ENCODE measurements at regions not wholly inside any gene's neighbourhood (a gene's known extent, or its start where the extent isn't known, plus 50 kb on each side); places are given as distances from the start of the nearest gene placed in this dataset.
A peak's percentile ranks its signal among the peaks of the same experiment; 100 is the strongest.

GRCh38 chr1:234668577-234668955, 58.6 kb upstream of the IRF2BP2 start:
- no peak for TF ChIP-seq POLR2A (IDR thresholded peaks at IDR 0.05)
- TF ChIP-seq POLR2AphosphoS5 (IDR thresholded peaks at IDR 0.05) = no peak
- no peak for TF ChIP-seq CTCF (IDR thresholded peaks at IDR 0.05)
- no peak for TF ChIP-seq EP300 (IDR thresholded peaks at IDR 0.05)
- intact Hi-C loops (cut with DNase I) = no loop called here
- H3K4me3 ChIP-seq = no peak overlapping the region
- H3K9me3 ChIP-seq = no peaks in the 10 kb centered on the region
- no peaks in the 10 kb centered on the region for H3K27me3 ChIP-seq
- H3K36me3 ChIP-seq = no peaks in the 10 kb centered on the region
- 93% methylated on average over 5 of the region's 5 CpGs for WGBS, 2 donors
- H3K27ac ChIP-seq = no peak overlapping the region
- no peak for DNase-seq
- no peaks in the 10 kb centered on the region for H3K4me1 ChIP-seq

- Histone ChIP-seq H3K9me3 (no peaks in the 10 kb centered on the region), H3K4me1 (no peaks in the 10 kb centered on the region), H3K36me3 (no peaks in the 10 kb centered on the region), H3K4me3 (no peak overlapping the region), H3K27ac (no peak overlapping the region), H3K27me3 (no peaks in the 10 kb centered on the region)
- DNase-seq = no peak
- intact Hi-C loops (cut with DNase I) = no loop called here
- 95 to 96% methylated on average over 2 of the region's 2 CpGs for WGBS, 2 donors
- TF ChIP-seq CTCF (IDR thresholded peaks at IDR 0.05) (no peak), POLR2AphosphoS5 (IDR thresholded peaks at IDR 0.05) (no peak), POLR2A (IDR thresholded peaks at IDR 0.05) (no peak), EP300 (IDR thresholded peaks at IDR 0.05) (no peak)
Observed at GRCh38 chr1:234667600-234668576, 57.9 kb upstream of the IRF2BP2 start.

- no peaks in the 10 kb centered on the region for H3K9me3 ChIP-seq
- intact Hi-C loops (cut with DNase I) = no loop called here
- H3K36me3 ChIP-seq = no peaks in the 10 kb centered on the region
- no peak for DNase-seq
- no peaks in the 10 kb centered on the region for H3K27me3 ChIP-seq
- H3K4me3 ChIP-seq = no peak overlapping the region
- H3K4me1 ChIP-seq = no peaks in the 10 kb centered on the region
- 69 to 70% methylated on average over 4 of the region's 4 CpGs for WGBS, 2 donors
- TF ChIP-seq POLR2A (IDR thresholded peaks at IDR 0.05) = no peak
- no peak for TF ChIP-seq EP300 (IDR thresholded peaks at IDR 0.05)
- TF ChIP-seq CTCF (IDR thresholded peaks at IDR 0.05) = no peak
- no peak for TF ChIP-seq POLR2AphosphoS5 (IDR thresholded peaks at IDR 0.05)
- H3K27ac ChIP-seq = peak overlapping the region in 1 of 4 donors; percentile 25
Observed at GRCh38 chr1:234666761-234667160, 56.8 kb upstream of the IRF2BP2 start.

- no peak for DNase-seq
- 73 to 85% methylated on average over 6 of the region's 6 CpGs for WGBS, 2 donors
- H3K4me1 ChIP-seq = no peaks in the 10 kb centered on the region
- no peaks in the 10 kb centered on the region for H3K9me3 ChIP-seq
- intact Hi-C loops (cut with DNase I) = no loop called here
- no peak overlapping the region for H3K4me3 ChIP-seq
- no peaks in the 10 kb centered on the region for H3K36me3 ChIP-seq
- TF ChIP-seq EP300 (IDR thresholded peaks at IDR 0.05) = peak in 1 of 4 donors; percentile 36
- no peak for TF ChIP-seq POLR2A (IDR thresholded peaks at IDR 0.05)
- H3K27me3 ChIP-seq = no peaks in the 10 kb centered on the region
- H3K27ac ChIP-seq = peak overlapping the region in 1 of 4 donors; percentile 25
Observed at GRCh38 chr1:234665975-234666605, 56.1 kb upstream of the IRF2BP2 start.

GRCh38 chr1:234662148-234662547, 52.2 kb upstream of the IRF2BP2 start:
- DNase-seq = no peak
- H3K4me3 ChIP-seq = no peak overlapping the region
- no peaks in the 10 kb centered on the region for H3K36me3 ChIP-seq
- H3K27ac ChIP-seq = no peak overlapping the region
- peaks cover 0 to 5% (median 1%) of the 10 kb centered on the region in 4 donors for H3K4me1 ChIP-seq
- H3K9me3 ChIP-seq = no peaks in the 10 kb centered on the region
- WGBS, 2 donors = 15 to 65% methylated on average over 8 of the region's 8 CpGs
- intact Hi-C loops (cut with DNase I) = no loop called here
- no peaks in the 10 kb centered on the region for H3K27me3 ChIP-seq
- no peak for TF ChIP-seq POLR2AphosphoS5 (IDR thresholded peaks at IDR 0.05)
- no peak for TF ChIP-seq POLR2A (IDR thresholded peaks at IDR 0.05)
- TF ChIP-seq CTCF (IDR thresholded peaks at IDR 0.05) = no peak
- TF ChIP-seq EP300 (IDR thresholded peaks at IDR 0.05) = no peak
